Breast epithelium (tissue), 3 donors: ENCODE measurements at regions not wholly inside any gene's neighbourhood (a gene's known extent, or its start where the extent isn't known, plus 50 kb on each side); places are given as distances from the start of the nearest gene placed in this dataset.

Experiments used
- CTCF ChIP-seq, 3 donors: fragments of 450-650 bp; IDR thresholded peaks; one replicate each; pipeline ENCODE4 v1.5.1; 2016 to 2017; ENCODE audit warnings: antibody characterized with exemption in 3 of 3, mild to moderate bottlenecking in 3 of 3, moderate library complexity in 3 of 3
- POLR2AphosphoS5 ChIP-seq, 3 donors: sonication (generic); formaldehyde crosslinking; IDR thresholded peaks; one replicate each; pipeline ENCODE4 v1.6.1; 2017; ENCODE audit warnings: antibody characterized with exemption in 3 of 3

GRCh38 chr21:35410656-35411055 is 361.6 kb upstream of the RUNX1 start:
- TF ChIP-seq CTCF (IDR thresholded peaks at IDR 0.05): no peak
- TF ChIP-seq POLR2AphosphoS5 (IDR thresholded peaks at IDR 0.05): no peak
